ENCODE measurements at regions not wholly inside any gene's neighbourhood (a gene's known extent, or its start where the extent isn't known, plus 50 kb on each side); places are given as distances from the start of the nearest gene placed in this dataset.
"Not testable (repeated sequence)": the region's sequence is repeated elsewhere in the genome, so short reads cannot be mapped to it uniquely, and the experiment has no call there.

DNA sequence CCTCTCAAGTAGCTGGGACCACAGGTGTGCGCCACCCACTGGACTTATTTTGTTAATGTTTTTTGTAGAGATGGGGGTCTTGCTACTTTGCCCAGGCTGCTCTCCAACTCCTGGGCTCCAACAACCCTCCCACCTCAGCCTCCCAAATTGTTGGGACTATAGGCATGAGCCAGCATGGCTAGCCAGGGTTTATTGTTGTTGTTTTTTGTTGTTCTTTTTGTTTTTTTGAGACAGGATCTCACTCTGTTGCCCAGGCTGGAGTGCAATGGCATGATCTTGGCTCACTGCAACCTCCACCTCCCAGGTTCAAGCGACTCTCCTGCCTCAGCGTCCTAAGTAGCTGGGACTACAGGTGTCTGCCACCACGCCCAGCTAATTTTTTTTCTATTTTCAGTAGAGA is 142.2 kb downstream of the CRLF3 start:
- not testable (repeated sequence) for DNase-seq

DNA sequence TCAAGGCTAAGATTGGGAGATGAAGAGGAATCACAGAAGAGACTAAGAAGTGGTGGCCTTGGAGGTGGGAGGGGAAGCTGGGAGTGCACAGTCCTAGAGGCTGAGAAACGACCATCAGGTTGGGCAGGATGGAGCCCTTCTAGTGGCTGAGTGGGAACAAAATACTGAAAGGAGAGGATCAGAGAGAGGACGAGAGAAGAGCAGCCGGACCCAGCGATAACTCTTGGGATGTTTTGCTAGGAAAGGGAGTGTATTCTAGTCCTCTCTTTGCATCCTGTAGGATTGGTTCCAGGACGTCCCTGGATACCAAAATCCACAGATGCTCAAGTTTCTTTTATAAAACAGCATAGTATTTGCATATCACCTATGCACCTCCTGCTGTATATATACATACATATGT is 143.8 kb downstream of the CRLF3 start:
- not testable (repeated sequence) for DNase-seq

DNA sequence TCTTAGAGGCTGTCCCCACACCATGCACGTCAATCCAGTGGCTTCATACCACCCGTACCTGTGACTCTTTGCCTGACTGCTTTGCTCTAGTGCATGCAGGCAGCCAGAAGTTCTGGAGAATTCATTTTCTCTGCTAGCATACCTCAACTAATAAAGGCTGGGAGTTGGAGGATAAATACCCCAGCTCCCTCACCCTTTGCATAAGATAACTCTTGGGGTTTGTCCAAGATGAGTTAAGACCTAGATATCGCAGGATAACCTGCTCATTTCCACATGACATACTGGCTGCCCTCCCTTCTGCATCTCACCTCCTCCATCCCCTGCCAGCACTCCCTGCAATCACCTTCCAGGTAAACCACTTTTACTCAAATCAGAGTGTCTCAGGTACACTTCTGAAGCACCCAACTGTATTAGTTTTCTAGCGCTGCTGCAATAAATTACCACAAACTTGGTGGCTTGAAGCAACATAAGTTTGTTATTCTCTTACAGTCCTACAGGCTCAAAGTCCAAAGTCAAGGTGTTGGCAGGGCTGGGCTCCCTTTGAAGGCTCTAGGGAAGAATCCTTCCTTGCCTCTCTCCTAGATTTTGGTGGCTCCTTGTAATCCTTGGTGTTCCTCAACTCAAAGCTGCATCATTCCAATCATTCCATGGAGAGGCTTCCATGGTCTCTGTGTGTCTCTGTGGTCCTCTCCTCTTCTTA is 146.8 kb downstream of the CRLF3 start:
- DNase-seq, result no peak

DNA sequence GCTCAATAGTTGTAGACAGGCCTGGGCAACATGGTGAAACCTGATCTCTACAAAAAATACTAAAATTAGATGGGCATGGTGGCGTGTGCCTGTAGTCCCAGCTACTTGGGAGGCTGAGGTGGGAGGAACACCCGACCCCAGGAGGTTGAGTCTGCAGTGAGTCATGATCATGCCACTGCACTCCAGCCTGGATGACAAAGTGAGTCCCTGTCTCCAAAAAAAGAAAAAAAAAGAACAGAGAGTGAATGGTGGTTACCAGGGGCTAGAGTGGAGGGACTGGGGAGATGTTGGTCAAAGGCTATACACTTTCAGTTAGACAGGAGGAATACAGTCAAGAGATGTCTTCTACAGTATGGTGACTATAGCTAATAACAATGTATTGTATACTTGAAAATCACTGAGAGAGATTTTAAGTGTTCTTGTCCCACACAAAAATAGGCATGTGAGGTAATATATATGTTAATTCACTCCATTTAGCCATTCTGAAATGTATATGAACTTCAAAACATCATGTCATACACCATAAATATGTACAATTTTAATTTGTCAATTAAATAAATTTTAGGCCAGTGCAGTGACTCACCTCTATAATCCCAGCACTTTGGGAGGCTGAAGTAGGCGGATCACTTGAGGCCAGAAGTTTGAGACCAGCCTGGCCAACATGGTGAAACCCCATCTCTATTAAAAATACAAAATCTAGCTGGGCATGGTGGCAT is 148.6 kb downstream of the CRLF3 start:
- DNase-seq, result not testable (repeated sequence)

DNA sequence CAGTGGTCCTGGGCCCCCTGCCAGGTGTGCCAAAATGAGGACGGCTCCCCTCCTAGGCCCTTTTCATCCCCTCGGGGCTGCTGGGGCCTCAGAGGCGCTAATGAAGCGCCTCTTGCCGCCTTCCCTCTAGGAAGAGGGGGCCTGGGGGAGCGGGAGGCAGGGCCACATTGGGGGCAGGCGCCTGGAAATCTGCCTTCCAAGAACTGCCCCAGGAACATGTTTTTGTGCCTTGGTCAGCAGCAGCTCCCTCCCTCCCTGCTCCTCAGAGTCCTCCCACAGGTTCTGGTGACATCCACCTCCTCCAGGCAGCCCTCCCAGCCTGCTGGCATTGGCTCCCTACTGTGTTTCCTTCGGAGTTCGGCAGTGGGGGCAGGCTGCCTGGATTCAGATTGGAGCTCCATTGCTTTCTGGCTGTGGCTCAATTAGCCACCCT is 155.3 kb downstream of the CRLF3 start:
- not testable (repeated sequence) for DNase-seq

DNA sequence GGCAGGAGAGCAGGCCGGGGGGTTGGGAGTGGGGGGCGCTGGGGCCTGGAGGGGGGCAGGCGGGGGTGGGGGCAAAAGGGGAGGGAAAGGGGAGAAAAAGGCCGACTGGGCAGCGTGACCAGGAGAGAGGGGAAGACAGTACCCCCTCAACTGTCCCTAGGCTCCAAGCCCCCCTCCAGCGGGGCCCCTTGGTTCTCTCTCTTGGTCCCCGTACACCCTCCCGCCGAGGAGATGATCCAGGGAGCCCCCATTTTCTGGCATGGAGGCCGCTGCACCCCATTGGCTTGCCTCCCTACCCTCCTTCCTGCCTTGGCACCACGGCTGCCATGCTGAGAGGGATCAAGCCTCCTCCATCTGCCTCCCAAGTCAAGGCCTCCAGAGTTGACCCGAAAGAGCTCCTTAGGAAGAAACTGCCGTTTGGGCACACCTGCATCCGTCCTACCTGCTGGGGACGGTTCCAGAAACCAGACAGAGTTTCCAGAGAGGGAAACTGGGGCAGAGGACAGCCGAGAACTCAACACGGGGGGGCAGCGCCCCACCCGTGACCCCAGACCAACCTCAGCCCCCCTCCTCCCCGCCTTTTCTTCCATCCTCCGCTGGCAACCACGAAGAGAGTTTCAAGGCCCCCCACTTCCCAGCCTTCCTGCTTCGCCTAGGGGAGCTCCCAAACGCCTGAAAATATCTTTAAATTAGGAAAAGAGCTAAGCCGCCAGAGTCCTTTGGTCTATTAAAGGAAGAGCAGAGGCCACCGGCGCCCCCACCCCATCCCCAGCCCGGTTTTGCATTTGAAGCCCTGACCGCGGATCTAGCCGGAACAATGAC is 155.9 kb downstream of the CRLF3 start:
- DNase-seq, result not testable (repeated sequence)

DNA sequence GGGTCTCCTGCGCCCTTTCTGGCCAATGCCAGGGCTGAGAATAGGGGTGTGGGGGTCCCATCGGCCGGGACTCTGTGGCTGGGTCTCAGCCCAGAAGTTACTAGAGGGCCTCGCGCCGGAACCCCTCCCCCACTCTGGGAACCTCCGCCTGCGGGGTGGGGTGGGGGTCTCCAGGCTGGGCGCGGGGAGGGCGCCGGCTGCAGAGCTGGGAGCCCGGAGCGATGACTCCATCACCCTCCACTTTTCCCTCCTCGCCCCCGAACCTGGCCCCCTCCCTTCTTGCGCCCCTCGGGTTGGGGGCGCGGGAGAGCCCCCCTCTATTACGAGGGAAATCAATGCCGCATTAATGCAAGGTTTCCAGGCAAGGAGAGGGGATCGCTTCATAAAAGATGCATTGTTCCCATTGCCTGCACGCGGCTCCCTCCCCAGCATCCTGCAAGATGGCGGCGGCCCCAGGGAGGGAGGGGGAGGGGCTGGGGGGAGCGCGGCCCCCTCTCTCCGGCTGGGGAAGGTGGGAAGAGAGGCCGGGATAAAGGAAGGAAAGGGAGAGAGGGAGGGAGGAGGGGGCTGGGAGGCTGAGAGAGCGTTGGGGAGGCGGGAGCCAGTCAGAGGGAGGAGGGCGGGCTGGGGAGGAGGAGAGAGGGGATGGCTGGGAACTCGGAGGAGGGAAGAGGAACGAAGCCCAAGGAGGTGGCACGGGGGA is 156.7 kb downstream of the CRLF3 start:
- DNase-seq, result not testable (repeated sequence)

DNA sequence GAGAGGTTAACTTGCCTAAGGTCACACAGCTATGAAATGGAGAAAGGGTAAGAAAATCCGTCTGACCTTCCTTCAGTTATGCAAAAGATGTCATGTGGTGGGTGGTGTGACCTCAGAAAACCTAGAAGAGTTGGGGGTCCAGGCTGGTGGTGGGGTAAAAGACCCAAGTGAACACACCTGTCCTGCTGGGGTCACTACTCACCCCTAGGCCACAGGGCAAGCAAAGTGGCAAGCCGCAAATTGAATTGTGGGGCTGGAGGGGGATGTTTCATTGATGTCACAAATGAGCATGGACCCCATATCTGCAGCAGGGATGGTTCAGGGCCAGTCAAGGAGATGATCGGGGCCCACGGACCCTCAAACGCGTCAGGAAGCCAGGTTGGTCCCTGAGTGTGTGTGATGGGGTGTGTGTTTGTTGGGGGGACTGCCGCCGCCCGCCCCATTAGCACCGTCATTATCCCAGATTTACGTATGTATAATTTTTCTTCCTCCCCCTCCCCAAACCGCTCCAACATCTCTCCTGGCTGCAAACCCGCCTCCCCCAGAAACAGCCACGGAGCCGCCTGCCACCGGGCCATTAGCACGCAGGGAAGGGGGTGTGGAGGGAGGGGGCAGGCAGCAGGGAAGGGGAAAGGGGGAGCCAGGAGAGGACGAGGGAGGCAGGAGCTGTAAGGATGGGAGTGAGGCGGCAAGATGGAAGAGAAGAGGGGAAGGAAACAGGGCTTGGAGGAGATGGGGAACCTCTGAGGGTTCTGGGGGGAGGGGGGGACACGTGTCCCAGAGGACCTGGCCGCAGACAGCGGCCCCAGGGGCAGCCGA is 157.4 kb downstream of the CRLF3 start:
- not testable (repeated sequence) for DNase-seq

DNA sequence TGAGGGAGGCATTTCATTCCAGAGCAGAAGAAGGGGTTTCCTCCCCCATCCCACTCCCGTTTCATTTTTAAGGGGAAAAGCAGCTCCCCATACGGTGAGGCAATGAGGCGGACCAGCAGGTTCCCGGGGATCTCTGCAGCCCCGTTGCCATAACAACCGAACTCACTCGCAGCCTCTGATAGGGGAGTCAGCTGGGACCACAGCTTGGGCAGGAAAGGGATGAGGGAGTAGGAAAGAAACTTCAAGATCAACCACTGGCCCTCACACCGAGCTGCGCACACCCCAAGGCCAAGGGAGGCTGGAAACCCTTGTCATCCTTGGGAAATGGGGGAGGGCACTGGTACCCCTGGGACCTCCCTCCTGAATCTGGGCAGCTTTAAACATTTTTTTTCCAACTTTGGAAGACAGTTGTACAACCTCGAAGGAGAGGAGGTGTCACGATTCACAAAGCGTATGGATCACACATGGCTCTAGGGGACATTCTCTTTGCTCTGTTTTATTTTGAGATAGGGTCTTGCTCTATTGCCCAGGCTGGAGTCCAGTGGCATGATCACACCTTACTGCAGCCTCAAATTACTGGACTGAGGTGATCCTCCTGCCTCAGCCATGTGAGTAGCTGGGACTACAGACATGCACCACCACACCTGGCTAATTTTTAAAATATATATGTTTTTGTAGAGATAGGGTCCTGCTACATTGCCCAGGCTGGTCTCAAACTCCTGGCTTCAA is 160.6 kb downstream of the CRLF3 start:
- not testable (repeated sequence) for DNase-seq

DNA sequence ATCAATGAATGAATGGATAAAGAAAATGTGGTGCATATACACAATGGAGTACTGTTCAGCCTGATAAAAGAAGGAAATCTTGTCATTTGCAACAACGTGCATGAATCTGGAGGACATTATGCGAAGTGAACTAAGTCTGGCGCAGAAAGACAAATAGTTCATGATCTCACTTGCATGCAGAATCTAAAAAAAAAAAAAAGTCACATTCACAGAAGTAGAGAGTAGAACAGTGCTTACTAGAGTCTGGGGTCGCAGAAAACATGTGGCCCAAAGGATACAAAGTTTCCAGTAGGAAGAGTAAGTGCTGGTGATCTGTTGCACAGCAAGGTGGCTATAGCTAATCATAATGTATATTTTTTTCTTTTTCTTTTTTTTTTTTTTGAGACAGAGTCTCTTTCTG is 167.3 kb downstream of the CRLF3 start:
- not testable (repeated sequence) for DNase-seq

DNA sequence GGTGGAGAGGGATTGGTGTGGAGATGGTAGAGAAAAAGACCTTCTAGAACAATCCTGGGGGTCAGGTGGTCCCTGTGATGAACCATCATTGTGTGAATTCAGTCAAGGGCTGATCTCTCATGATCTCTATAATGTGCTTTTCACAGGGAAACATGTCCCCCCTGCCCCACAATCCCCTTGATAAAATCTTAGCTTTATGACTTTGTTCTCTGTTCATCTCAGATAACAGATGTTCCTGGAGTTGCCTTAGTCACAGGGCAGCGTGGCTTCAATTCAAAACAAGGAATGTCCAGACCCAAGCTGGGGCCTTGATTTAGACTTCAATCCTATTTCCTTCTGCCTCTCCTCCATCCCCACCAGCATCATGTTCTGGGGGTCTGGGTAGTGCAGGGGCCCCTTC is 171.5 kb downstream of the CRLF3 start:
- not testable (repeated sequence) for DNase-seq

DNA sequence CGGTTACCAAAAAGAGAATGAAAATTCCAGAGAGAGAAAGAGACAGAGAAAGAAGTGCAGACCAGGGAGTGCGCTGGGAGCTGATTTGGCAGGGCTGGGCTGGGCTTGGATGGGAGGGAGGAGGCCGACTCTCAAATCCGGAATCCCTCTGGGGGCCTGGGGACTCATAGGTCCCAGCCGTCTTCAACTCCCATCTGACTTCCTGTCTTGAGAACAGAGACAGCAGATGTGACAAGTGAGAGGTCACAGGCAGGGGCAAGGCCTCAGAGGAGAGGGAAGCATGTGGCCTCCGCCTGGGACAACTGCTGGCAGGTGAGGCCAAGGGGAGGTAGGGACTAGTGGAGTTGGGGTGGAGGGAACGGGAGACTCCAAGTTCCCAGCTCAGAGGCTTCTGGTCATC is 172.9 kb downstream of the GOSR1 start:
- not testable (repeated sequence) for DNase-seq

DNA sequence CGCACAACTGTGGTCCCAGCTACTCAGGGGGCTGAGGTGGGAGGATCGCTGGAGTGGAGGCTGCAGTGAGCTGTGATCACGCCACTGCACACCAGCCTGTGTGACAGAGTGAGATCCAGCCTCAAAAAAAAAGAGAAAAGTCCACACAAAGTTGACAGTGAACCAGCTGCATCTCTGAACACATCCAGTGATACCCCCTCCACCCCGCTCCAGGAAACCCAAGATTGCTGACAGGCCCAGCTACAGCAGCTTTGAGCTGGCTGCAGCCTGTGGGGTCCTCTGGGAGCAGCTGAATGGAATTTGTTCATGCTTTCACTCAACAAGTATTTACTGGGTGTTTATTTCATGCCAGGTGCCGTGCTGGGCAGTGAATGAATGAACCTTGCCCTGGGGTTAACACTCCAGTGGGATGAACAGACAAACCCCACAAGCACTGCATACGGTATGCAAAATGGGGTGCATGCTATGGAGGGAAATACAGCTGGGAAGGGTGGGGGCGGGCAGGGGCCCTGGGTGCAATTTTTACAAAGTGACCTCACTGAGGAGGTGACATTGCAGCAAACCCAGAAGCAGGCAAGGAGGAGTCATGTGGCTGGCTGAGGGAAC is 170.9 kb downstream of the GOSR1 start:
- not testable (repeated sequence) for DNase-seq

DNA sequence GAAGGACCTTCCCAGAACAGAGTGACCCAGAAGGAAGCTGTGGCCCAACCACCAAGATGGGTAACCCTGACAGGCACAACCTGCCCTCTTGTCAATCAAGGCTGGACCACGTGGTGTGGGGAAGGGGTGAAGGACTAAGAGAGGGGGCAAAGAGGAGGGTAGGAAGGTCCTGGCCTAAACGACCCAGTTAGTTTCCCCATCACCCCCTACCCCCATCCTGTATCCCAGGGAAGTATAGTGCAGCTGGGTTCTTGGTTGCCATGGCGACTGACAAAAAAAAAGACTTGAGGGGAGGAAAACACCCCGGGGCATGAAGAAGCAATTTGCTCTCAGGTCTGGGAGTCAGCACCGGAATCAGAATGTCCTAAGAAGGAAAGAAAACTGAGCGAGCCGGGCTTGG is 168.7 kb downstream of the GOSR1 start:
- DNase-seq, result not testable (repeated sequence)

DNA sequence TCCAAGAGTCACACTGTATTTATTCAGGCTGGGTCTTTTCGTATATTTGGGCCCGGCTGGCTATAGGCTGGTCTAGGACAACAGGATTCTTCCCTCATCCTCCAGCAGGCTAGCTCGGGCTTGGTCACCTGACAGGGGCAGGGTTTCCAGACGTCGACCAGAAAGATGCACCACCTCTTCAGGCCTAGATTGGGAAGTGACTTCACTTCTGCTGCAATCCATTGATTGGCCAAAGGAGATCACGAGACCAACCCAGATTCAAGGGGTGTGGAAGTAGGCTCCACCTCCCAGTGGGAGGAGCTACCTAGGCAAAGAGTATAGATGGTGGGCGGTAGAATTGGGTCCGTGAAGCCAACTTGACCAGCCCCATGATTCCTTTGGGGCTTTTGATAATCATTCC is 167.5 kb downstream of the GOSR1 start:
- DNase-seq, result not testable (repeated sequence)

DNA sequence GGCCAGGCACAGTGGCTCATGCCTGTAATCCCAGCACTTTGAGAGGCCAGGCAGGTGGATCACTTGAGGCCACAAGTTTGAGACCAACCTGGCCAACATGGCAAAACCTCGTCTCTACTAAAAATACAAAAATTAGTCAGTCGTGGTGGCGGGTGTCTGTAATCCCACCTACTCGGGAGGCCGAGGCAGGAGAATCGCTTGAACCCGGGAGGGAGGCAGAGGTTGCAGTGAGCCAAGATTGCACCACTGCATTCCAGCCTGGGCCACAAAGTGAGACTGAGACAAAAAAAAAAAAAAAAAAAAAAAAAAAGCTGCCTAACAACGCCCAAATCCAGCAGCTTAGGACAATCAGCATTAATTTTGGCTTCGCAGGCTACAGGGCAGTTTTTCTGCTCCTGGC is 167.1 kb downstream of the GOSR1 start:
- DNase-seq, result not testable (repeated sequence)

DNA sequence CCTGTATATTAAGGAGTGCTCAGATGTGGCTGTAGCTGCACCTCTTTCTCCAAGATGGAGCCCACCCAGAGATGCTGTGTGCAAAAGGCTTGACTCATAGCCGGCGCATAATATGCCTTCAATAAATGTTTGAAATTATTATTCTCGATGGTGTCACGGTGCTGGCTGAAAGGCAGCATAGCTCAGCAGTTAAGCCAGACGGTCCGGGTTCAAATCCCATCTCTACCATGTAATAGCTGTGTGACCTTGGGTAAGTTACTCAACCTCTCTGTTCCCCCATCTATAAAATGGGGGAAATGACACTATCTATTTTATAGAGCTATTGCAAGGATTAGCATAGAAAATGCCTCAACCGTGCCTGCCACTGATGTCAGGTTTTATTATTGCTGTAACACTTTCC is 164.2 kb downstream of the GOSR1 start:
- DNase-seq, result not testable (repeated sequence)

DNA sequence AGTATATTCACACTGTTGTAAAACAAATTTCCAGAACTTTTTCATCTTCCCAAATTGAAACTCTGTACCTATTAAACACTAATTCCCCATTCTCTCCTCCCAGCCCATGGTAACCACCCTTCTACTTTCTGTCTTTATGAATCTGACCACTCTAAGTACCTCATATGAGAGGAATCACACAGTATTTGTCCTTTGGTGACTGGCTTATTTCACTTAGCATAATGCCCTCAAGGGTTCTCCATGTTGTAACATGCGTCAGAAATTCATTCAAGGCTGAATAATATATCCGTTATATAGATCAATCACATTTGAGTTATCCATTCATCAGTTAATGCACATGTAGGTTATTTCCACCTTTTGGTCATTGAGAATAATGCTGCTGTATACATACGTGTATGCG is 162.2 kb downstream of the GOSR1 start:
- DNase-seq, result not testable (repeated sequence)

DNA sequence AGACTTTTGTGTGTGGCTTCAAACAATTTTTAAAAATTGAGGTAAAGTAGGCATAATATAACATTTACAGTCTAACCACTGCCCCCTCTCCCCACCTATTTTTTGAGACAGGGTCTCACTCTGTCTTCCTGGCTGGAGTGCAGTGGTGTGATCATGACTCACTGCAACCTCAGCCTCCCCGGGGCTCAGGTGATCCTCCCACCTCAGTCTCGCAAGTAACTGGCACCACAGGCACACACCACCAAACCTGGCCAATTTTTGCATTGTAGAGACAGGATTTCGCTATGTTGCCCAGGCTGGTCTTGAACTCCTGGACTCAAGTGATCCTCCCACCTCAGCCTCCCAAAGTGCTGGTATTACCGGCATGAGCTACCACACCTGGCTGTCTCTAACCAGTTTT is 161.8 kb downstream of the GOSR1 start:
- not testable (repeated sequence) for DNase-seq

DNA sequence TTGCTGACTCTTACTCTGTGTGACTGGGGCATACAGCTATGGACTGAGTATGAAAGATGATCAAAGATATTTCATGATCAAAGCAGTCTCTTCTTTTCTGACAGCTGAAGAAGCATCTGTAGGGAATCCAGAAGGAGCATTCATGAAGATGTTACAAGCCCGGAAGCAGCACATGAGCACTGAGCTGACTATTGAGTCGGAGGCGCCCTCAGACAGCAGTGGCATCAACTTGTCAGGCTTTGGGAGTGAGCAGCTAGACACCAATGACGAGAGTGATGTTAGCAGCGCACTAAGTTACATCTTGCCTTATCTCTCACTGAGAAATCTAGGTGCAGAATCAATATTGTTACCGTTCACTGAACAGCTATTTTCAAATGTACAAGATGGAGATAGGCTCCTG is 154.4 kb downstream of the GOSR1 start:
- DNase-seq, result not testable (repeated sequence)

DNA sequence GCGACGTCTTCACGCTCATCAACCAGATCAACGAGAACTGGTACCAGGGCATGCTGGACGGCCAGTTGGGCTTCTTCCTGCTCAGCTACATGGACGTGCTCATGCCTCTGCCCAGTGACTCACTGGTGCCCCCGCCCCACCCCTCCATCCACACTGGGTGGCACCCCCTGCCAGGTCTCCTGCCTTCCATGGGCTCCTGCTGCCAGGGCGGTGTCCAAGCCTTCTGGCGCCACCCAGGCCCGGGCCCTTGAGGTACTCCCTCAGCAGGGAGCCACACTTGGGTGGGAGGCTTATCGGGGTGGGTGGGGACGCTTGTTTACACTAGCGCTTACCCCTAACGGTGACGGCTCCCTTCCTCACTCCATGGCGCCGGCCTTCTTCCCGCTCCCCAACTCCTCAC is 148.2 kb downstream of the GOSR1 start:
- not testable (repeated sequence) for DNase-seq

All from CD4-positive, alpha-beta T cell treated with Interleukin-21 for 1 hour (primary cell).